HCT116 (cell line): ENCODE measurements at regions not wholly inside any gene's neighbourhood (a gene's known extent, or its start where the extent isn't known, plus 50 kb on each side); places are given as distances from the start of the nearest gene placed in this dataset.

Experiments used
- CEBPB ChIP-seq: IDR thresholded peaks from 2 replicates; pipeline ENCODE4 v1.6.1; 2012; ENCODE audit warnings: low read depth
- CTCF ChIP-seq, 3 experiments: fragments of 200-600 bp in 1 of 3; sonication (generic) in 1 of 3; IDR thresholded peaks in 2 of 3; conservative IDR thresholded peaks in 1 of 3; 2 replicates each; pipeline ENCODE4 v1.5.1; 2012 to 2017; ENCODE audit warnings: low read depth in 2 of 3, low read length in 2 of 3, antibody characterized with exemption in 1 of 3, borderline replicate concordance in 1 of 3, control low read depth in 1 of 3, mild to moderate bottlenecking in 1 of 3, mixed read lengths in 1 of 3, mixed run types in 1 of 3, moderate library complexity in 1 of 3; ENCODE audit not compliant: insufficient read depth in 1 of 3
- EZH2 ChIP-seq: fragments of 200-600 bp; sonication (generic); IDR thresholded peaks from 2 replicates; pipeline ENCODE4 v1.6.1; 2017; ENCODE audit warnings: antibody characterized with exemption, mixed run types
- MAX ChIP-seq: IDR thresholded peaks from 2 replicates; pipeline ENCODE4 v1.6.1; 2012
- POLR2A ChIP-seq: IDR thresholded peaks from 2 replicates; pipeline ENCODE4 v1.7.0; 2011; ENCODE audit warnings: borderline replicate concordance; ENCODE audit not compliant: insufficient read depth, insufficient read length; ENCODE audit errors: extremely low read depth
- REST ChIP-seq: IDR thresholded peaks from 2 replicates; pipeline ENCODE4 v1.6.1; 2012; ENCODE audit warnings: low read depth
- TF ChIP-seq, protein P1 (sequence below): IDR thresholded peaks from 2 replicates; pipeline ENCODE4 v1.6.1; 2011; ENCODE audit warnings: mild to moderate bottlenecking, low read length, moderate library complexity; ENCODE audit not compliant: insufficient replicate concordance; ENCODE audit errors: extremely low read depth

- TF ChIP-seq CTCF (IDR thresholded peaks at IDR 0.05 in 2 of 3, conservative IDR thresholded peaks at IDR 0.05 in 1 of 3; ENCODE audit: borderline replicate concordance in 1 of 3, insufficient read depth in 1 of 3, low read depth in 2 of 3, low read length in 2 of 3) (no peak), CEBPB (no peak), EZH2 (no peak), POLR2A (no peak), REST (no peak), MAX (no peak)
- TF ChIP-seq, protein P1, sequence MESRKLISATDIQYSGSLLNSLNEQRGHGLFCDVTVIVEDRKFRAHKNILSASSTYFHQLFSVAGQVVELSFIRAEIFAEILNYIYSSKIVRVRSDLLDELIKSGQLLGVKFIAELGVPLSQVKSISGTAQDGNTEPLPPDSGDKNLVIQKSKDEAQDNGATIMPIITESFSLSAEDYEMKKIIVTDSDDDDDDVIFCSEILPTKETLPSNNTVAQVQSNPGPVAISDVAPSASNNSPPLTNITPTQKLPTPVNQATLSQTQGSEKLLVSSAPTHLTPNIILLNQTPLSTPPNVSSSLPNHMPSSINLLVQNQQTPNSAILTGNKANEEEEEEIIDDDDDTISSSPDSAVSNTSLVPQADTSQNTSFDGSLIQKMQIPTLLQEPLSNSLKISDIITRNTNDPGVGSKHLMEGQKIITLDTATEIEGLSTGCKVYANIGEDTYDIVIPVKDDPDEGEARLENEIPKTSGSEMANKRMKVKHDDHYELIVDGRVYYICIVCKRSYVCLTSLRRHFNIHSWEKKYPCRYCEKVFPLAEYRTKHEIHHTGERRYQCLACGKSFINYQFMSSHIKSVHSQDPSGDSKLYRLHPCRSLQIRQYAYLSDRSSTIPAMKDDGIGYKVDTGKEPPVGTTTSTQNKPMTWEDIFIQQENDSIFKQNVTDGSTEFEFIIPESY, result no peak
Observed at GRCh38 chr12:73529231-73529630, 1008.4 kb upstream of the ATXN7L3B start.
